ENCODE measurements at regions not wholly inside any gene's neighbourhood (a gene's known extent, or its start where the extent isn't known, plus 50 kb on each side); places are given as distances from the start of the nearest gene placed in this dataset.

DNA sequence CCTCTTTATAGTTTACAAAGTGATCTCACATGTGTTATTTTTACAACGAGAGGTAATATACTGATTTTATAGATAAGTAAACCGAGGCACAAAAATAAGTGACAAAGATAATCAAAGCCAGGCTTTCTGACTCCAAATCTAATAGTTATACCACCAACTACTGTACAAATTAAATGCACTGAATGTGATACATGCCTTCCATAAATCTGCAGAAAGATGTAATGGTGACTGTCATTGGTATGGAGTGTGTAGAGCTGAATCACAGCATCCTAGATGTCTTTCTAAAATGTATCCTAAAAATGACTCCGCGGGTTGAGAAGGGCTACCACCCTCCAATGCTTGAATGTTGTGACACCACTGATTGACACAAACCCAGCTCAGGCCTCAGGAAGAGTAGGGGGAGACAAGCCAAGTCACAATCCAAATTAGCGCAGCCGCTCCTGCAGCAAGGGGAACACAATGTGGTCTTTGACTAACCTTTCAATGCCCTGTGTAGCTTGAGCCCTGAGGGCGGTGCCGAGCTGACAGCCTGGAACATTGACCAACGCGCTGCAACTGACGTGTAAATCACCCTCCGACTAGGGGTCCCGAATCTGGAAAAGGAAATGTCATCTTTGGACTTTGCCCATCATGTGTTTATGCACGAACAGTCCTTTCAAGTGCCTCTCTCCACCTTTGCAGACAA, 136.8 kb downstream of the OLIG3 start:
- H3K27ac ChIP-seq = no peak overlapping the region
- WGBS, 4 donors = 74 to 82% (median 78%) methylated on average over 14 of the region's 14 CpGs
- ATAC-seq = no peak
- peaks cover 0 to 10% (median 0%) of the 10 kb centered on the region in 12 donors for H3K4me1 ChIP-seq
- intact Hi-C loops (cut with DNase I) = no loop called here
- no peaks in the 10 kb centered on the region for H3K9me3 ChIP-seq
- no peak overlapping the region for H3K4me3 ChIP-seq
- no peak for DNase-seq
- no peaks in the 10 kb centered on the region for H3K36me3 ChIP-seq
- H3K27me3 ChIP-seq = no peaks in the 10 kb centered on the region
- TF ChIP-seq, protein P1, sequence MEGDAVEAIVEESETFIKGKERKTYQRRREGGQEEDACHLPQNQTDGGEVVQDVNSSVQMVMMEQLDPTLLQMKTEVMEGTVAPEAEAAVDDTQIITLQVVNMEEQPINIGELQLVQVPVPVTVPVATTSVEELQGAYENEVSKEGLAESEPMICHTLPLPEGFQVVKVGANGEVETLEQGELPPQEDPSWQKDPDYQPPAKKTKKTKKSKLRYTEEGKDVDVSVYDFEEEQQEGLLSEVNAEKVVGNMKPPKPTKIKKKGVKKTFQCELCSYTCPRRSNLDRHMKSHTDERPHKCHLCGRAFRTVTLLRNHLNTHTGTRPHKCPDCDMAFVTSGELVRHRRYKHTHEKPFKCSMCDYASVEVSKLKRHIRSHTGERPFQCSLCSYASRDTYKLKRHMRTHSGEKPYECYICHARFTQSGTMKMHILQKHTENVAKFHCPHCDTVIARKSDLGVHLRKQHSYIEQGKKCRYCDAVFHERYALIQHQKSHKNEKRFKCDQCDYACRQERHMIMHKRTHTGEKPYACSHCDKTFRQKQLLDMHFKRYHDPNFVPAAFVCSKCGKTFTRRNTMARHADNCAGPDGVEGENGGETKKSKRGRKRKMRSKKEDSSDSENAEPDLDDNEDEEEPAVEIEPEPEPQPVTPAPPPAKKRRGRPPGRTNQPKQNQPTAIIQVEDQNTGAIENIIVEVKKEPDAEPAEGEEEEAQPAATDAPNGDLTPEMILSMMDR (IDR thresholded peaks at IDR 0.05) = no peak
- TF ChIP-seq POLR2A (IDR thresholded peaks at IDR 0.05) = no peak

DNA sequence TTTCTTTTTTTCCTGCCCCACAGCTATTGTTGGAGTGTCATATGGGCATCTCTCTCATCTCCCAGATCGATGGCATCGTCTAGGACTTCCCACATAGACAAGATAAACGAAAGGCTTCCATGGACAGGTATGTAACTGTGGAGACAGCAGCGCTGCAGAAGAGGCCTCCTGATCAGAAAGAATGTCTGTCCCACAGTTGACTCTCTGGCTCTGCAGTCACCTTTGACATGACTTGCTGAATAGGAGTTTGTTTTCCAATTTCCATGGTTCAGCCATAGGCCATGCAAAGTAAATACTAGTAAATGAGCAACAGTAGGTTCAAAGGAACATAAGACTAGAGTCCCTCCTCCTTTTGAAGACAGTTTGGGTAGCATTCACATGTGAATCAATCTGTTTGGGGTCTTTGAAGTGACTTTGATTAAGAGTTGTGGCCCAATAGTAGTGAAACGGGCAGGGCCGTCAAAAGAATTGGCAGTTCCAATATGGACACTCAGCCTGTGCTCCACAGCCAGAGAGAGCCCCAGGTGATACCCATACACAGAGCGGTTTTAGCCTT, 134.7 kb upstream of the IFNGR1 start:
- DNase-seq (no peak), ATAC-seq (no peak)
- Histone ChIP-seq H3K27ac (no peak overlapping the region), H3K9me3 (no peaks in the 10 kb centered on the region), H3K27me3 (no peaks in the 10 kb centered on the region), H3K4me3 (no peak overlapping the region), H3K36me3 (no peaks in the 10 kb centered on the region), H3K4me1 (peaks cover 0 to 17% (median 0%) of the 10 kb centered on the region in 12 donors)
- intact Hi-C loops (cut with DNase I) = no loop called here
- WGBS, 4 donors = 93 to 95% (median 94%) methylated on average over 7 of the region's 7 CpGs
- TF ChIP-seq, protein P1 (IDR thresholded peaks at IDR 0.05) = no peak
- no peak for TF ChIP-seq POLR2A (IDR thresholded peaks at IDR 0.05)

DNA sequence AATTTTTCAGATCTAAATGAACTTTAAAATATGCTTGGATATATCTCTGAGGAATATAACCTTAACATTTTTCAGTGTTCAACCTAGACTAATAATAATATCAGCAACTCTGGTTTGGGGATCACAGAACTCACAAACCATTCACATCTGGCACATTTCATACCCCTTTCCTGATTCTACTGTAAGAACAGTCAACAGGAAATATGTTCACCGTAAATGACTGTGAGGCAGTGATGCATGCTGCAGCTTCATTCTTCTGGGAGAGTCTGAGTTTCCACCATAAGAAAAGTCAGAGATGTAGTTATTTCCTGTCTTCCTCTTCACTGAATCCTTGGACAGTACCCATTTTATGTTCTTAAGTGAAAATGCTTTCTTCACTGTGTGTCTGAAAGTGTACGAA, 134.2 kb upstream of the IFNGR1 start:
- Histone ChIP-seq H3K4me3 (no peak overlapping the region), H3K9me3 (no peaks in the 10 kb centered on the region), H3K27me3 (no peaks in the 10 kb centered on the region), H3K4me1 (peaks cover 0 to 17% (median 0%) of the 10 kb centered on the region in 12 donors), H3K36me3 (no peaks in the 10 kb centered on the region), H3K27ac (no peak overlapping the region)
- WGBS, 4 donors = 53 to 68% (median 64%) methylated on average over 2 of the region's 2 CpGs
- intact Hi-C loops (cut with DNase I) = no loop called here
- TF ChIP-seq, protein P1 (IDR thresholded peaks at IDR 0.05) = no peak
- TF ChIP-seq POLR2A (IDR thresholded peaks at IDR 0.05) = no peak
- ATAC-seq (no peak), DNase-seq (no peak)

DNA sequence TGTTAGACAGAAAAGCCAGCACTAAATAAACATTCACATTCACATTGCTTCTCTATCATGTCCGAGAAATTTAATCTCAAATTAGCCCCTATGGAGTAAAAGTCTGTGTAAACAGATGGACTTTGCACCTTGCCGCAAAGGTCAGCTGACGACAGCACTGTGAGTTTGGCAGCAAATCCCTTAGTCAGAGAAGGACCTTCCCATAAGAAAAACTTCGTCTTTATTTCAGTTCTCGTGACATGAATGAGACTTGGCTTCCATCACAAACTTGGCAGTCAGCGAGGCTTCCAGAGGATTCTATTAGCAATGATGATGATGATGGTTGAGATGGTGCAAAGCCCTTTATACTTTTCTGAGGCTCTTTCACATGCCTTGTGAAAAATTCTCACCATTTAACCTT, 133.7 kb upstream of the IFNGR1 start:
- TF ChIP-seq, protein P1 (IDR thresholded peaks at IDR 0.05) = no peak
- no peak for TF ChIP-seq POLR2A (IDR thresholded peaks at IDR 0.05)
- Histone ChIP-seq H3K4me3 (no peak overlapping the region), H3K4me1 (peaks cover 0 to 17% (median 0%) of the 10 kb centered on the region in 12 donors), H3K27me3 (no peaks in the 10 kb centered on the region), H3K9me3 (no peaks in the 10 kb centered on the region), H3K27ac (no peak overlapping the region), H3K36me3 (no peaks in the 10 kb centered on the region)
- WGBS, 4 donors = 48 to 66% (median 54%) methylated on average over 6 of the region's 6 CpGs
- no peak for ATAC-seq
- intact Hi-C loops (cut with DNase I) = no loop called here
- DNase-seq = no peak
